ENCODE measurements at regions not wholly inside any gene's neighbourhood (a gene's known extent, or its start where the extent isn't known, plus 50 kb on each side); places are given as distances from the start of the nearest gene placed in this dataset.
A peak's percentile ranks its signal among the peaks of the same experiment; 100 is the strongest.

DNA sequence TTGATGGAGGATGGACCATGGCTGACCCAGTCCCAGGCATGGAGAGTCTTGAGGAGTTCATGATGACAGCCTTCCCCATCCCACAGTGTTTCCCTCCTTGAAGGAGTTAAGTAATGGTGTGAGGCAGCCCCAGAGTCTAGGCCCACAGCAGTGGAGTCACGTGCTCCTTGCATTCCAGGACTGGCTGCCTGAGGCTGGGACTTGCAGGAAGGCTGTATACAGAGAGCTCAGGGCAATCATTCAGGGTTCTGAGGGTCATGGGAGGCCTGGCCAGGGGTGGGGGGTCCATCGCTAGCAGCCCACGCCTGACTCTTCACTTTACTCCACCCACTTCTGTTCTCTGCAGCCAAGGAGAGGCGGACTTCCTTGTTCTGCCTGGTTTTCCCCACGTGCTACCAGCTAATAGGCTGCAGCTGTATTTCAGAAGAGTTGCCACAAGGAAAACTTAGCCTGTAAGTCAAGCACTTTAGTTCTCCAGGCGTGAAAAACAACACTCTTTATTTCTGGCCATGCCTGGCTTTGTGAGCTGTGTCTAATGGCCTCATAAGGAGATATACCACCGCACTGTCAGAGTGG is 272.5 kb downstream of the DHX35 start:
- no peak for DNase-seq

DNA sequence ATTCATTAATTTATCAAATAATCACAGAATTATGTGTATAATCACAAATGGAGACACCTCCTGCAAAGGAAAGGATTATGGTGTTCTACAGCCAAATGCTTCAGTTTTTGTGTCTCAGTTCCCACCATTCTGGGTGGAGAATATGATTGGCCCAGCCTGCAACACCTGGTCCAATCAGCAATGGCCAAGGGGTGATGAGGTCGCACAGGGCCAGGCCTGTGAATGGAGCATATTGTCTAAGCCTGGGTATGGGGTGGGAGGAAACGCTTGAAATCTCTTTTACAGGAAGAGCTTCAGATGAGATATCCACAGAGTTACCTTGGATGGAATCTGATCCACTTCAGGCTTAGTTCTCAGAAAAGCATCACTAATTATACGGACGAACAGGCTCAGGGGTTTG is 271.6 kb downstream of the DHX35 start:
- DNase-seq = no peak

DNA sequence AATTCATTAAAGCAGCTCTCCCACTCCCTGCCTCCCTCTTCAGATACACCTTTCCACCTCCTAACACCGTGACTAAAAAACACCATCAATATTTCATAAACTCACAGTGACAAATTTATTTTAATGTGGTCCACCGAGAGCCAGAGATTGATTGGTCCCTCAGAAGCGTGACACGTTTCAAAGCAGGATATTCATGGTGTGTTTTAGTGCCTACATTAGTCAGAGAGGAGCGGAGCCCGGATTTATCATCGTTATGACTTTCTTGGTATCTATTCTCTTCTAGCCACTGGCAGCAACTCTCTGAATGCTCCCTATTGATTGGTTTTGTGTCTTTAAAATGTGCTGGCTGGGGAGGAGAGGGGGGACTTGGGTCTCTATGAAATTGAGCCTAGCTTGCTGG is 265.3 kb downstream of the DHX35 start:
- DNase-seq = no peak

DNA sequence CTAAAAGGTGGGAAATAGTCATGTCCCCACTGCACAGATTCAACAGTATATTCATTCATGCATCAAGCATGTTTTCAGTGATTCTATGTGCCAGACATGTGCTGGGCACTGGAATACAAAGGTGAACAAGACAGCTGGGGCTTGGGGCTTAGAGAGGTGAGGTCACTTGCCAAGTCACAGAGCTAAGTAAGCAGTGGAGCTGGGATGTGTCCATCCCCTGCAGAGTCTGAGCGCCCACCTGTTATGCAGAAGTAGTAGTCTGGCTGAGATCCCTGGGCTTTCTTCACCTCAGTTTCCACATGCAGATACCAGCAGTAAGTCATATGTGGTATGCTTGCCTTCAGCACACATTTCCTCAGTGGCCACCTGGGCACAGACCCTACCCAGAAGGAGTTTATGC is 263.8 kb downstream of the DHX35 start:
- DNase-seq = no peak

DNA sequence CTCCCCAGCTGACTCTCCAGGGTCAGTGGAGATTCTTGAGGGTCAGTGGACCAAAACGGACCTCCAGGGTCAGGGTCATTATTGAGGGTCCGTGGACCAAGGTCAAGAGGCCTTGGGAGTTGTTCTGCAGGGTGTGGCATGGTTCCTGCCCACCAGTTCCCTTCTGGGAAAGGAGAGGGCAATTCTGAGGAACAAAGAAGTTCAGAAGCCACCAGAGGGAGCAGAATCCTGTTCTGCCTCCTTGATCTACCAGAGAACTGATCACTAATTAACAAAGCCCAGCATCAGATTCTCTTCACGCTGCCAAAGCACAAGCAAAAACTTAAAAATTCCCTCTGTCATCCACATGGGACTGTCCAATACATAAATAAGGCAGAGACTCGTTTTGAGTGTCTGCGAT is 263.4 kb downstream of the DHX35 start:
- DNase-seq = no peak

DNA sequence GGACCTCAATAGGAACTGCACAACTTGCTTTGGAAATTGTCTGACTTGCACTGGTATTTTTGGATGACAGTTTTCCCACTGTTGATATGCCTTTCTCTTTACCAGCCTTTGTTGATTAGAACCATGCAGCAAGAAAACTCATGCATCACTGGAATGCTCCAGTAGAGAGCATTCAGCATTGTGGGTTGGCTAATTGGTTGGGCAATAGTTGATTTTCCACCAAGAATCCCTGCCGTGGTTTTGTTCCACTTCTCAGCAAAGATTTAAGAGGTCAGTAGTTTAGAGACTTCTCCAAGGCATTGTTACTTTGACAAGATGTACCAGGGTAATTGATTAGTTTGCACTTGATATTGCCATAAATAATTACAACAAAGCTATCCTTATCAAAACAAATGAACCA is 260.0 kb downstream of the DHX35 start:
- no peak for DNase-seq

DNA sequence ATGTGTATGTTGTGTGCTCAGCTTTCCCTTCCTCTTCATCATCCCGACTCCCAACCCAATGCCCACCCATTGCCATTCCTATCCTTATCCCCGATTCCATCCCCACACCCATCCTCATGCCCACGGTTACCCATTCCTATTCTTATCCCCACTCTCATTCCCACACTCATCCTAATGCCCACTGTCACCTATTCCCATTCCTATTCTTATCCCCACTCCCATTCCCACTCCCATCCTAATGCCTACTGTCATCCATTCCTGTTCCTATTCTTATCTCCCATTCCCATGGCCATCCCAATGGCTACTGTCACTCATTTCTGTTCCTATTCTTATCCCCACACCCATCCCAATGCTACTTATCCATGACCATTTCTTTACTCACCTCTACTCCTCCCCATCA is 254.1 kb downstream of the DHX35 start:
- DNase-seq = no peak

DNA sequence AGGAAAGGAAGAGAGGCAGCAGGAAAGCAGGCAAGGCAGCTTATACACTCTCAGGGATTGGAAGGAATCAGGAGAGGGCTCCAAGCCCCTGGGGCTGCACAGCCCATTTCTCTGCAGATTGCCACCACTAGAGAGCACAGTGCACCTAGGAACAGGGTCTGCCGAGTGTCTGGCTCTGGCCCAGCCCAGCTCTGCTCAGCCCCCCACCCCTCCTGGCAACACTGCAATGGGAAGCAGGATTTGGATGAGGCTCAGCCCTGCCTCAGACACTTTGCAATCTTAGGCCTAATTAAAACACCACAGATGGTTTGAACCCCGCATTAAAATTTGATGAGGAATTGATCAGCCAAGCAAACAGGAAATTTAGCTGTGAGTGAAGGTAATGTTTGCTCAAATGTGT is 252.7 kb downstream of the DHX35 start:
- peak; percentile 23 for DNase-seq

DNA sequence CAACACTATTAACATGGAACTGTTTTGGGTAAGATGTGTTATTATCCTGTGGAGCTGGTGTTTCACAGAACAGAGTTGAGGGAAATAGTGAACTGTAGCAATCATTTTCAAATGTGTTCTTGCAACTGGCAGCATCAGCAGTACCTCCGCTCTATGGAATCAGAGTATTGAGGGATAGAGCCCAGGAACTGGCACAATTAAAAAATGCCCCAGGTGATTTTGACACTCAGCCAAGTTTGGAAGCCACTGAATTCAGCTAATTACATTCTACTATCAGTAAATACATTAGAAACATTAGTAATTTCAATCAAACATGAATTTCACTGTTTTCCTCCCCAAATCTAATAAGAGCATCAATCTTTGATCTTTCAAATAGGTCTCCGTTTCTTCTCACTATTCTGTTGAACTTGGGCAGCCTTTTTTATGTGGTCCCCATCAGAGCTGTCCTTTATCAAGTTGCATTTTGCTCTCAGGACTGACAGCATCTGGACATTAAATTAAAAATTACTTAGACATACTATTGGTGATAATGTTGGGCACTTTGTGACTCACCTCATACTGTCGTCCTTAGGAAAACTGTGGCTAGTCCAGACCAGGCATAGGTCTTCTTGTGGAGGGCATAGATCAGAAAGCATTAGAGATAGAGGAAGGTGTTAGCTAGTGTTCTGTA is 251.5 kb downstream of the DHX35 start:
- DNase-seq = no peak

DNA sequence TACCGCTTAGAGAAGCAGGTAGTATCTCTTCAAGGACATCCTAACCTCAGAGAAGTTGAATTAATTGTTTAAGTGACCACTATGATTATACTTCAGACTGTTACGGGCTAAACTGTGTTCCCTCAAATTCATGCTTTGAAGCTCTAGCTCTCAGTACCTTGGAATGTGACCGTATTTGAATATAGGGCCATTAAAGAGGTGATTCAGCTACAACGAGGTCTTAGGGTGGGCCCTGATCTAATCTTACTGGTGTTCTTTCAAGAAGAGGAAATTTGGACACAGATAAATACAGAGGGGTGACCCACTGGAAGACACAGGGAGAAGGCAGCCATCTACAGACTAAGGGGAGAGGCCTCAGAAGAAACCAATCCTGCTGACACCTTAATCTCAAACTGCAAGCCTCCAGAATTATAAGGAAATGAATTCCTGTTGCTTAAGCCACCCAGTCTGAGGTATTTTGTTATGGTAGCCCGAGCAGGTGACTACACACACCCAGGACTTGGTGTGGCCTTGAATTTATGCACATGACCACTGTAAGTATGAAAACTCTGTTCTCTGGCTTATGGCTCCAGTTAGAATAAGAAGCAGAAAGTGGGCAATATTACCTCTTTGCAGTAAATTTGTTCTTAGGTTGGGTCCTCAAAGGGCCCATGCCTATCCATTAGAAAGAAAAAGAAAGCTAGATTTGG is 249.1 kb downstream of the DHX35 start:
- no peak for DNase-seq

DNA sequence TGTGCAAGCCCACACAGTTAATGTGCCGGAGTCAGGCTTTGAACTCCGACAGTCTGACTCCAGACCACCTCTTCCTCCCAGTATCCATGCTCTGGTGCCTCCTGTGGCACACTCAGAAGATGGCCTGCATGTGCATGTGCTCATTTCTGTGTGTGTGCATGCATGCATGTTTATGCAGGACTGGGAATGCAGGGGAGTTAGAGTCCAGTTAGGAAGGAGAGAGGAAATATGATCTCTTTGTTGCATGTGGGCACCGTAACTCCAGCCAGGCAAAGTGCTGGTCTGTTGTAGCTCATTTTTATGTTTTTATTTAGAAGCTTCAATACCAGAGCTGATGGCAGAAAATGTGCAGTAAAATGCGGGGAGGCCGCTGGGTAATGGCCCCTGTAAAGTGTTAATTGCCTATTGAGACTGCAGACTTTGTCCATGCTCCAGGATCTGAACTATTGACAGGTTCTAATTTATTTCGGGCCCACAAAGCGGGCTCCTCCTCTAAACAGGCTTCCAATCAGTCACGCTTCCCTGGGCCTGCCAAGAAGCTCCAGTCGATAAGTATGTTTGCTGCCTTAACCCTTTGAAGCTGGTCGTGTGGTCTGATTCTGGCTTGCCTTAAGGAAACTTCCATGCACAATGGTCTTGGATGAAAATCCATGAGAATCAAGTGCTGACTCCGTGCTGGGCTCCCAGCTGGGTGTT is 248.3 kb downstream of the DHX35 start:
- no peak for DNase-seq

DNA sequence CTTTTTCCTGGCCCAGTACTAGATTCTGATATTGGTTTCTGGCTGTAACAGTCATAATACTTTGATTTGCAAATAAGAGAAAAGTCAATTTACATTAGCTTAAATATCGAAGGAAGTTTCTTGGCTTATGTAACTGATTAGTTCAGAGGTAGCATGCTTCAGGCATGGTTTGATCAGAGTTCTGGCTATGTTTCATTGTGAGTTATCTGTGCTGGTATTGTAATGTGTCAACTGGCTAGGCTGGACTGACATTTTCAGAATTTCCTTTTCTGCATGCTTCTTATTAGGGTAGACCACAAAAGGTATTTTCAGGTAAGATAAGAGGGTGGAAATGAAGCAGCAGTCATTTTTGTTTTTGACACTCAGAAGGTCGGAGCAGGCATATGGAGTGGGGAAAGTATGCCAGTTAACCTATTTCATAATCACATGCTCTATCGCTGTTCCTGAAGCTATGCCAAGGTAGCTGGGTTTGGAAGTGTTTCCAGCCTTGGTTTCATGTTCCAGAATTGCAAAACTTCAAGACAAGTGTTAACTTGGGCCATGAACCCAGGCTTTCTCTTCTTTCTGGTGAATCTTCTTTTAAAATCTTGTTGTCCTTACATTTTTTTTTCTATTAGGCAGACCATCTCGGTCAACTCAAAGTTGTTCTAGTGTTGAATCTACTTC is 244.9 kb downstream of the DHX35 start:
- DNase-seq = no peak

DNA sequence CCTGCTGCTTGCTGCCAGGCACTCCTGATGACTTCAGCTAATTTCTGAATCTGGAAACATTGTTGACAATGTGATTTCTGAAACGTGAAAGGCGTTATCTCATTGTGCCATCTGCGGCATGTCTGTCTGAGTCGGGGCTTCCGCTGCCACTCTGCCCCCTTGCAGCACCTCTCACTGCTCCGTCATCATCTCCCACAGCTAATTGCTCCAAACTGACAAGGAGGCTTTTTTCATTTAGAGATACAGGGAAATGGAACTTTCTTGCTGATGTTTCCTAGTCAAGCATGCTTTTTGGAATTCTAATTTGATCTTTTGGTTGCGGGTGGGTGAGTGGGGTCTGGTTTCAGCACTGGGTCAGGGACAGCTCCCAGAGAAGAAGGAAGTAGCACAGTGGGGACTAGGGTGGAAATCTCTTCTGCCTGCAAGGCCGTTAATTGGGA is 233.5 kb downstream of the DHX35 start:
- no peak for DNase-seq

DNA sequence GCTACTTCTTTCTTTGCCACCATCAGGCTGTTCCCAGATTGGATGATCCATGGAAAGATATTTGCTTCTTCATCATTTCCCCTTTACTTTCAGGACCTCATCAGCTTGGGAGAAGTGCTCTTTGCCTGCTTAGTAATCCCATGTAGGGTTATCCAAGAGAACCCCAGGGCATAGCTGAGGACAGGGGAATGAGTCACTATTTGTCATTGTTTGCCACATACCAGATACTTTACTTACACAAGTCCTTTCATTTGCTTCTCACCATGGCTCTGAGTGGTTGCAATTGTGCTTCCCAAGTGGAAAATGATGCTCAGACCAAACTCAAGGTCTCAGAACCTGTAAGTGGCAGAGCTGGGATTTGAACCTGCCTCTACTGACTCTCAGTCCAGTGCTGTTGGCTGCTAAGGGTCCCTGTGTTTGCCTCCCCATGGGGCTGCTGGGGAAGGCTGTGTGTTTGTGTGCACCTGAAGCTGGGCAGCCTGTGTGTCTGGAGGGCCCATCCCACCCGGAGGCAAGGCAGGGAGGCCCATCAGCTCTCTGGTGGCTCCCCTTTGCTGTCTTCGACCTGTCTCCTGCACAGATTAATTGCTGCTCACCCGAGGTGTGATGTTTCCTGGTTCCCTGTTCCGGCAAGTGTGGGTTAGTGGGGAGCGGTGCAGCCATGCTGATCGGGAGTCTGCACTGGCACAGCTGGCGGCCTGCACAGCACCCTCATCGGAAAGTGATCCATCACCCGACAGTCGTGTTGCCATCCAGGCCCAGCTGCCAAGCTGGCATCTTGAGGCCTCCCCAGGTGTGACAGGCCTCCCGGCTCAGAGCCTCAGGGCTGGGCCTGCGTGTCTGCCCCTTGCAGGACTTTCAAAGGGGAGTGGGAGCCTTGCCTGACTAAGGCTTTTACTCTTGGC is 228.8 kb downstream of the DHX35 start:
- DNase-seq = no peak

DNA sequence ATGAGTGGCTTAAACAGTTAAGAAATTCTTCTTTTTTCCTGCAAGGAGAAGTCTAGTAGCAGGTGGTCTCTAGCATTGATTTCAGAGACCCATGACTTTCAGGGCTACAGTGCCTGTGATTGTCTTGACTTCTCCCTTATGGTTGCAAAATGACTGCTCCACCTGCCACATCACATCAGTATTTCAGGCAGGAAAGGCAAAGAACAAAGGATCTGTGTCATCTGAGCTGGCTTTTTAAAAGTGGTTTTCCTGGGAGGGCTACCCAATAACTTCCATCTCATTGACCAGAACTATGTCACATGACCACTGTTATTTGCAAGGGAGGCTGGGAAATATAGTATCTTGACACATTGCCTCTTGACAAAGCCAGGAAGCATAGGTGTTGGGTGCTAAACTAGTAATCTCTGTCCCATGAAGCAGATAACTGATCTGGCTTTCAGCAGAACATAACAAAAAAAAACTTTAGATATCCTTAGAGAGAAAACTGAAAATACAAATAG is 226.2 kb downstream of the DHX35 start:
- no peak for DNase-seq

DNA sequence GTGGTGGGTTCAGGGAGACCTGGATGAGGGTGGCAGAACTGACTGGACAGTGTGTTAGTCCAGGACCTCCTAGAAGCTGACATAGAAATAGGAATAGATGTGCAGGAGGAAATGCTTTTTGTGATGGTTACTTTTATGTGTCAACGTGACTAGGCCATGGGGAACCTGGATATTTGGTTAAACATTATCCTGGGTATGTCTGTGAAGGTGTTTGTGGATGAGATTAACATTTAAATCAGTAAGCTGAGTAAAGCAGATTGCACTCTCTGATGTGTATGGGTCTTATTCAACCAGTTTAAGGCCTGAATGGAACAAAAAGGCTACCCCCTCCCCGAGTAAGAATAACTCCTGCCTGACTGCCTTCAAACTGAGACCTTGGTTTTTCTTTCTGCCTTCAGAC is 219.3 kb downstream of the DHX35 start:
- DNase-seq = no peak

DNA sequence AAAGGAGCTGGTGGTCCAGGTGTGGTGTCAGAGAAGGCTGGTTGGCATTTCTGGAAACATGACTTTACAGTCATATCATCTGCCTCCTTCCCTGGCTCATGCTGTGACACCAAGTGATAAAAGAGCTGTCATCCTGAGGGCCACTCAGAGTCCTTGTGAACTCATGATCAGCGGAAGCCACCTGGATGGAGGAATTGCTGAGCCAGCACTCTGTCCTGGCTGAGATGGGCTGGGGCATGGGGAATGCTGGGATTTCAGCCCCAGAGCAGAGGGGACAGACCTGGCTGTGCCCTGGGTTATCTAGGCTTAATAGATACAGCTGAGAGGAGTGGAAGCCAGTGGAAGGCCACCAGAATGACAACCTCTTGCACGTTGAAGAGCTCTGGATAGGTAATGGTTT is 214.3 kb downstream of the DHX35 start:
- DNase-seq = no peak

DNA sequence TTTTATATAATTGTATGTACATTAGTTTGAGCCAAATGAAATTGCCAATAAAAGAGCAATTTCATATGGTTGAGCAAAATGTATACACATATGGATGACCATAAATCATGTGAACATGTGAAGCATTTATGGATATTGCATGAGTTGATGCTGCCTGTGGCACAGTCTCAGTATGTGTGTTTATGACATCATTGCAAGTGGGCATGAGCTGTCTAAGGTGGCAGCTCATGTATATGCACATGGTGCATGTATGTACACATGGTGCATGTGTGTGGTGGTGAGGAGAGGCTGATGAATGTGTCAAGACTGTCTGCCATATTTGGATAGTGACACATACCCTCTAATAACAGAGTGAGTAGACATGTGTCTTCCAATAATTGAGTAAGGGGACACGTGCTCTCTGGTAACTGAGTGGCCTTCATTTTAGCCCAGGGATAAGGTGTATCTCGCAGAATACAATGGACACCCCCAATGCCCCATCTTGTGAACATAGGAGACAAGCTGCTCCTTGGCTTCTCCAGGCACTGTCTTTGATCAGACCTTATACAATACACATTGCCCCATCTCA is 208.8 kb downstream of the DHX35 start:
- DNase-seq = no peak

DNA sequence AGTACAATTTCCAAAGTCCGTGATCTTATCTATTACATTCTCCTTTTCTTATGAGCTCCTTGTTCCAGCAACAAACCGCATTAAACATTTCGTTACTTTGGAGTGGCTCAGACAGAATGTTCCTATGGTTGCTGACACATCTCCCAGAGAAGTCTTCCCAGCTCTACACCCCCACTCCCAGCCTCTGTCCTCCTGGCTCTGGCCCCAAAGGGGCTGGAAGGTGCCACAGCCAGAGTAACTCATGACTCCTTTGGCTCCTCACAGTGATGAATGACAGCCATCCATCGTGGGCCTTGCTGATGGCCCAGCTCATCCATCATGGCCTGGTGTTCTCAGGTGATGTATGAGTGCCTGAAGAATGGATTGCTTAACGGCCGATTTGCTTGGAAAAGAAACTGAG is 203.0 kb downstream of the DHX35 start:
- DNase-seq = no peak

DNA sequence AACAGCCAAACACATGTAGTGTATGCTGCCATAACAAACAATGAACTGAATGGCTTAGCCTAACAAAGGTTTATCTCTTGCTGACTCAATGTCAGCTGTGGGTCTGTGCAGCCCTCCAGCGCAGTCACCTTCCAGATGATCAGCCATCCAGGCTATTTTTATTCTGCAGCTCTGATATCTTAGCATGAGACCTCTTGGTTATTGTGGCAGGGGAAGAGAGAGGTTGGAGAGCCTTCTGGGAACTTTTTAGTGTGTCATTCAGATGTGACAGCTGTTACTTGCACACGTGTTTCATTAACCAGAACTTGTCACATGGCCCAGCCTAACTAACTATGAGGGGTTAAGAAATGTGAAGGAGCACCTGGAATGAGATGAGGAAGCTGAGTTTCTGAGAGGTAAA is 202.5 kb downstream of the DHX35 start:
- DNase-seq = no peak

DNA sequence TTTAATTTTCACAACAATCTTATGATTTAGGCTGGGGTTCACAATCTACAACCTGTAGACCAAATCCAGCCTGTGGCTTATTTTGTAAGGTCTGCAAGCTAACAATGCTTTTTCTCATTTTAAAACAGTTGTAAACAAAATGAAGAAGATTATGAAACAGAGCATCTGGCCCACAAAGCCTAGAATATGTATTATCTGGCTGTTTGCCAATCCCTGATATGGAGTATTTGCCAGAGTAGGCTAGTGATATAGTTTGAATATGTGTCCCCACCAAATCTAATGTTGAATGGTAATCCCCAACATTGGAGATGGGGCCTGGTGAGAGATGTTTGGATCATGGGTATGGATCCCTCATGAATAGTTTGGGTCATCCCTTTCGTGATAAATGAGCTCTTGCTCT is 201.8 kb downstream of the DHX35 start:
- no peak for DNase-seq

DNA sequence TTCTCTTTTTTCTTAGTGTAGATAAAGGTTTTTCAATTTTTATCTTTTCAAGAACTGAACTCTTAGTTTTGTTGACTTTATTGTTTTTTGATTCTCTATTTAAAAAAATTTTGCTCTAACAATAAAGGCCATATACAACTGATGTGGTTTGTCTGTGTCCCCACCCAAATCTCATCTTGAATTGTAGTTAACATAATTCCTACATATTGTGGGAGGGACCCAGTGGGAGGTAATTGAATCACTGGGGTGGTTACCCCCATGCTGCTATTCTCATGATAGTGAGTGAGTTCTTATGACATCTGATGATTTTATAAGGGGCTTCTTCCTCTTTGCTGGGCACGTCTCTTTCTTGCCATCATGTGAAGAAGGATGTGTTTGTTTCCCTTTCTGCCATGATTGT is 199.8 kb downstream of the DHX35 start:
- DNase-seq = no peak

Measured in femur (tissue), 1 donor.